ENCODE measurements at regions not wholly inside any gene's neighbourhood (a gene's known extent, or its start where the extent isn't known, plus 50 kb on each side); places are given as distances from the start of the nearest gene placed in this dataset.

GRCh38 chr5:84637662-84638375 lies 253.1 kb upstream of the EDIL3 start:
- TF ChIP-seq ELF4 (IDR thresholded peaks at IDR 0.05) = no peak
- no peak for TF ChIP-seq FOXK2 (IDR thresholded peaks at IDR 0.05)
- TF ChIP-seq SP1 (IDR thresholded peaks at IDR 0.05) = no peak
- TF ChIP-seq BHLHE40 (IDR thresholded peaks at IDR 0.05; ENCODE audit: borderline replicate concordance) = no peak
- TF ChIP-seq FOXM1 (IDR thresholded peaks at IDR 0.05; ENCODE audit: borderline replicate concordance) = no peak
- TF ChIP-seq LEF1 (IDR thresholded peaks at IDR 0.05; ENCODE audit: borderline replicate concordance) = no peak
- no peak for TF ChIP-seq SUZ12 (IDR thresholded peaks at IDR 0.05)
- no peak for TF ChIP-seq PKNOX1 (IDR thresholded peaks at IDR 0.05)
- TF ChIP-seq FOXA1 (IDR thresholded peaks at IDR 0.05) = no peak
